IMR-90 (cell line): ENCODE measurements at regions not wholly inside any gene's neighbourhood (a gene's known extent, or its start where the extent isn't known, plus 50 kb on each side); places are given as distances from the start of the nearest gene placed in this dataset.

Experiments used
- ATAC-seq: fragments of 200-7000 bp; cut with Tn5 transposase; 2 replicates; pipeline ENCODE4 v1.9.1; 2020; ENCODE audit warnings: low read depth, mild to moderate bottlenecking, moderate library complexity
- BruUV-seq: library from RNA; stranded (reverse); fragments of 400-500 nt; replicated peaks from 2 replicates; lab custom pipeline; 2021; lab: Mats Ljungman, UMichigan
- CTCF ChIA-PET: fragments of 300-600 bp; formaldehyde crosslinking; extraction: SDS; loops from one replicate; lab custom pipeline; 2021; ENCODE audit warnings: antibody characterized with exemption; lab: Yijun Ruan, JAX
- POLR2A ChIA-PET: fragments of 300-600 bp; sonication (Branson Sonifier 250); formaldehyde crosslinking; loops from one replicate; lab custom pipeline; 2022; ENCODE audit warnings: antibody characterized with exemption; ENCODE audit not compliant: unreplicated experiment; lab: Charles Lee
- DNase-seq: peaks from one replicate; pipeline ENCODE4 v3.0.0; 2013
- H2AFZ ChIP-seq: replicated peaks from 2 replicates; pipeline ENCODE3; 2013; ENCODE audit warnings: low read length, mild to moderate bottlenecking; ENCODE audit not compliant: poor library complexity
- H2AK5ac ChIP-seq: 2 replicates; pipeline ENCODE4 v1.6.1; 2013; ENCODE audit warnings: low read depth, low read length, inconsistent platforms
- H2AK9ac ChIP-seq: replicated peaks from 2 replicates; pipeline ENCODE3; 2013; ENCODE audit warnings: mild to moderate bottlenecking, low read depth, low read length, moderate library complexity; ENCODE audit not compliant: poor library complexity
- H2BK120ac ChIP-seq: 2 replicates; pipeline ENCODE4 v1.6.1; 2013; ENCODE audit warnings: low read depth, low read length, inconsistent platforms
- H2BK15ac ChIP-seq: 3 replicates; pipeline ENCODE4 v1.6.1; 2013; ENCODE audit warnings: low read depth, low read length, inconsistent platforms
- H2BK20ac ChIP-seq: 2 replicates; pipeline ENCODE4 v1.6.1; 2013; ENCODE audit warnings: low read depth, mild to moderate bottlenecking, inconsistent platforms, low read length, moderate library complexity
- H2BK5ac ChIP-seq: 2 replicates; pipeline ENCODE4 v1.6.1; 2013; ENCODE audit warnings: mild to moderate bottlenecking, low read depth, low read length, inconsistent platforms; ENCODE audit not compliant: poor library complexity, severe bottlenecking
- H3K14ac ChIP-seq: replicated peaks from 2 replicates; pipeline ENCODE4 v1.6.1; 2013; ENCODE audit warnings: low read depth, low read length, inconsistent platforms
- H3K18ac ChIP-seq: 2 replicates; pipeline ENCODE4 v1.6.1; 2013; ENCODE audit warnings: low read depth, low read length, control low read depth
- H3K23ac ChIP-seq: 2 replicates; pipeline ENCODE4 v1.6.1; 2013; ENCODE audit warnings: low read depth, low read length, inconsistent platforms
- H3K27ac ChIP-seq: 2 replicates; pipeline ENCODE4 v1.5.1; 2013; ENCODE audit warnings: mild to moderate bottlenecking, control low read depth, low read length; ENCODE audit not compliant: insufficient read depth
- H3K27me3 ChIP-seq: 2 replicates; pipeline ENCODE4 v1.6.1; 2013; ENCODE audit warnings: low read length; ENCODE audit not compliant: control insufficient read depth, insufficient read depth
- H3K36me3 ChIP-seq: 2 replicates; pipeline ENCODE4 v1.6.1; 2013; ENCODE audit warnings: low read length, mixed read lengths; ENCODE audit not compliant: control insufficient read depth, insufficient read depth
- H3K4ac ChIP-seq: 2 replicates; pipeline ENCODE4 v1.6.1; 2013; ENCODE audit warnings: low read depth, low read length, inconsistent platforms
- H3K4me1 ChIP-seq: 2 replicates; pipeline ENCODE4 v1.6.1; 2013; ENCODE audit warnings: low read length, mixed read lengths; ENCODE audit not compliant: control insufficient read depth, insufficient read depth
- H3K4me2 ChIP-seq: 2 replicates; pipeline ENCODE4 v1.6.1; 2013; ENCODE audit warnings: low read depth, mild to moderate bottlenecking, control low read depth, low read length, moderate library complexity
- H3K4me3 ChIP-seq: 2 replicates; pipeline ENCODE4 v1.5.1; 2013; ENCODE audit warnings: low read depth, mild to moderate bottlenecking, control low read depth, low read length, moderate library complexity; ENCODE audit not compliant: insufficient read depth
- H3K56ac ChIP-seq: 2 replicates; pipeline ENCODE4 v1.6.1; 2013; ENCODE audit warnings: low read length, inconsistent platforms; ENCODE audit not compliant: insufficient read depth; ENCODE audit errors: extremely low read depth
- H3K79me1 ChIP-seq, 2 experiments: 2 replicates each; pipeline ENCODE4 v1.6.1; 2013; ENCODE audit warnings: low read length in 2 of 2, inconsistent platforms in 1 of 2, low read depth in 1 of 2
- H3K9ac ChIP-seq: 2 replicates; pipeline ENCODE4 v1.6.1; 2013; ENCODE audit warnings: low read depth, low read length, control low read depth
- H3K9me1 ChIP-seq: 2 replicates; pipeline ENCODE4 v1.6.1; 2013; ENCODE audit warnings: low read length, inconsistent platforms; ENCODE audit not compliant: insufficient read depth
- H3K9me3 ChIP-seq: 2 replicates; pipeline ENCODE4 v1.6.1; 2013; ENCODE audit warnings: low read length; ENCODE audit not compliant: control insufficient read depth, insufficient read depth
- H4K20me1 ChIP-seq: 2 replicates; pipeline ENCODE4 v1.6.1; 2013; ENCODE audit warnings: low read length, inconsistent platforms; ENCODE audit not compliant: insufficient read depth
- H4K5ac ChIP-seq: 2 replicates; pipeline ENCODE4 v1.6.1; 2013; ENCODE audit warnings: mild to moderate bottlenecking, low read depth, low read length, control low read depth
- H4K8ac ChIP-seq, 2 experiments: 2 replicates each; pipeline ENCODE4 v1.6.1; 2013; ENCODE audit warnings: low read depth in 2 of 2, low read length in 2 of 2, control low read depth in 1 of 2, inconsistent platforms in 1 of 2
- H4K91ac ChIP-seq: 2 replicates; pipeline ENCODE4 v1.6.1; 2013; ENCODE audit warnings: low read depth, low read length, inconsistent platforms; ENCODE audit not compliant: insufficient read depth
- BHLHE40 ChIP-seq: fragments of 150-350 bp; IDR thresholded peaks from 2 replicates; pipeline ENCODE4 v1.6.1; 2016; ENCODE audit warnings: mild to moderate bottlenecking, low read depth, low read length
- CEBPB ChIP-seq: IDR thresholded peaks from 2 replicates; pipeline ENCODE4 v1.6.1; 2012; ENCODE audit warnings: low read depth, low read length, improper control_type of control experiment
- CHD1 ChIP-seq: IDR thresholded peaks from 2 replicates; pipeline ENCODE4 v1.6.1; 2012; ENCODE audit warnings: low read depth, low read length, improper control_type of control experiment
- FOS ChIP-seq: fragments of 150-350 bp; IDR thresholded peaks from 2 replicates; pipeline ENCODE4 v1.6.1; 2016; ENCODE audit warnings: low read depth, low read length
- MAFK ChIP-seq: IDR thresholded peaks from 2 replicates; pipeline ENCODE4 v1.6.1; 2012; ENCODE audit warnings: low read depth, low read length, improper control_type of control experiment
- MAZ ChIP-seq: IDR thresholded peaks from 2 replicates; pipeline ENCODE4 v1.6.1; 2012; ENCODE audit warnings: low read depth, mild to moderate bottlenecking, low read length, improper control_type of control experiment, moderate library complexity, borderline replicate concordance
- MXI1 ChIP-seq: IDR thresholded peaks from 2 replicates; pipeline ENCODE4 v1.6.1; 2012; ENCODE audit warnings: low read depth, mild to moderate bottlenecking, low read length, moderate library complexity, borderline replicate concordance
- NFE2L2 ChIP-seq: fragments of 150-350 bp; IDR thresholded peaks from 2 replicates; pipeline ENCODE4 v1.6.1; 2016; ENCODE audit warnings: low read depth, mild to moderate bottlenecking, low read length
- POLR2A ChIP-seq: IDR thresholded peaks from 2 replicates; pipeline ENCODE4 v1.6.1; 2012; ENCODE audit warnings: mild to moderate bottlenecking, low read depth, low read length
- RAD21 ChIP-seq: IDR thresholded peaks from 2 replicates; pipeline ENCODE4 v1.6.1; 2012; ENCODE audit warnings: low read length, improper control_type of control experiment
- RCOR1 ChIP-seq: IDR thresholded peaks from 2 replicates; pipeline ENCODE4 v1.6.1; 2012; ENCODE audit warnings: mild to moderate bottlenecking, low read length, improper control_type of control experiment; ENCODE audit not compliant: insufficient replicate concordance
- RFX5 ChIP-seq: IDR thresholded peaks from 2 replicates; pipeline ENCODE4 v1.8.0; 2012; ENCODE audit warnings: low read depth, mild to moderate bottlenecking, low read length, moderate library complexity
- SMC3 ChIP-seq: fragments of 150-350 bp; IDR thresholded peaks from 2 replicates; pipeline ENCODE4 v1.6.1; 2016; ENCODE audit warnings: low read depth, mild to moderate bottlenecking, antibody characterized with exemption, low read length, moderate library complexity
- USF2 ChIP-seq: fragments of 150-350 bp; IDR thresholded peaks from 2 replicates; pipeline ENCODE4 v1.6.1; 2017; ENCODE audit warnings: mild to moderate bottlenecking, antibody characterized with exemption, low read length, low read depth
- WGBS, 2 experiments: methylation state at CpG; one replicate each; pipeline versions ENCODE4 v1.1.5 to v1.1.7; 2013; ENCODE audit warnings: missing lambda C conversion rate in 2 of 2; ENCODE audit not compliant: insufficient read length in 1 of 2; ENCODE audit errors: extremely low coverage in 2 of 2; 5-methylcytosine and 5-hydroxymethylcytosine counted together
- dilution Hi-C: fragments of 300-500 bp; cut with HindIII; formaldehyde crosslinking; loops from one replicate; pipeline ENCODE4 v1.14.3; 2018; ENCODE audit warnings: low sequenced_read_pairs; ENCODE audit not compliant: unreplicated experiment
- in situ Hi-C: fragments of 300-500 bp; cut with MboI; formaldehyde crosslinking; loops from 3 replicates; pipeline ENCODE4 v1.14.3; 2019; ENCODE audit warnings: low sequenced_read_pairs, inconsistent platforms, mixed read lengths
- intact Hi-C: fragments of 100-400 bp; cut with micrococcal nuclease; formaldehyde crosslinking; loops from 2 replicates; pipeline ENCODE4 v1.10.0; 2022
- TF ChIP-seq, protein P1 (sequence below): fragments of 150-350 bp; IDR thresholded peaks from 2 replicates; pipeline ENCODE4 v1.6.1; 2016; ENCODE audit warnings: low read depth, mild to moderate bottlenecking, low read length, moderate library complexity, borderline replicate concordance
- TF ChIP-seq, protein P2 (sequence below): conservative IDR thresholded peaks from 2 replicates; pipeline ENCODE4 v1.5.1; 2012; ENCODE audit warnings: mild to moderate bottlenecking, low read depth, low read length, improper control_type of control experiment

DNA sequence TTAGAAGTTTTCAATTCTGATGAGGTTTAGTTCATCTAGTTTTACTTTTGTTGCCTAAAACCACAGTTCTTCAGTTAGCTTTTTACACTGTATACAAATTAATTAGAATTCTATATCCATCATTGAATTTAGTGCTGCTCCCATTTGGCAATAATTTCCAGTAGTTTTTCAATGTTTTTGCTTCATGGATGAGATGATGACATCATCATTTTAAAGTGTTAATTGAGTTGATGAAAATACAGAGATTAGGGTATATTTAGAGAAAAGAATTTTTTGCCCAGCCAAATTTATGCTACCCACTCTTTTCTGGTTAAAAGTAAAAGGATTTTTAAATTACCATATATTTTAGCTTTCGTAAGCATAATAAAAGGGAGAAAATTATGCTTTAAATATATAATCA is 323.8 kb downstream of the TMEM167A start:
- Histone ChIP-seq H3K79me1 (no peaks in the 10 kb centered on the region), H3K9ac (no peak overlapping the region)
- TF ChIP-seq NFE2L2 (no peak), BHLHE40 (no peak), MAFK (no peak), CHD1 (no peak), MAZ (no peak), FOS (no peak), USF2 (no peak), RAD21 (no peak), SMC3 (no peak), RCOR1 (no peak), CEBPB (no peak), MXI1 (no peak), POLR2A (no peak), RFX5 (no peak)
- TF ChIP-seq, protein P1, sequence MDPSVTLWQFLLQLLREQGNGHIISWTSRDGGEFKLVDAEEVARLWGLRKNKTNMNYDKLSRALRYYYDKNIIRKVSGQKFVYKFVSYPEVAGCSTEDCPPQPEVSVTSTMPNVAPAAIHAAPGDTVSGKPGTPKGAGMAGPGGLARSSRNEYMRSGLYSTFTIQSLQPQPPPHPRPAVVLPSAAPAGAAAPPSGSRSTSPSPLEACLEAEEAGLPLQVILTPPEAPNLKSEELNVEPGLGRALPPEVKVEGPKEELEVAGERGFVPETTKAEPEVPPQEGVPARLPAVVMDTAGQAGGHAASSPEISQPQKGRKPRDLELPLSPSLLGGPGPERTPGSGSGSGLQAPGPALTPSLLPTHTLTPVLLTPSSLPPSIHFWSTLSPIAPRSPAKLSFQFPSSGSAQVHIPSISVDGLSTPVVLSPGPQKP = no peak
- TF ChIP-seq, protein P2, sequence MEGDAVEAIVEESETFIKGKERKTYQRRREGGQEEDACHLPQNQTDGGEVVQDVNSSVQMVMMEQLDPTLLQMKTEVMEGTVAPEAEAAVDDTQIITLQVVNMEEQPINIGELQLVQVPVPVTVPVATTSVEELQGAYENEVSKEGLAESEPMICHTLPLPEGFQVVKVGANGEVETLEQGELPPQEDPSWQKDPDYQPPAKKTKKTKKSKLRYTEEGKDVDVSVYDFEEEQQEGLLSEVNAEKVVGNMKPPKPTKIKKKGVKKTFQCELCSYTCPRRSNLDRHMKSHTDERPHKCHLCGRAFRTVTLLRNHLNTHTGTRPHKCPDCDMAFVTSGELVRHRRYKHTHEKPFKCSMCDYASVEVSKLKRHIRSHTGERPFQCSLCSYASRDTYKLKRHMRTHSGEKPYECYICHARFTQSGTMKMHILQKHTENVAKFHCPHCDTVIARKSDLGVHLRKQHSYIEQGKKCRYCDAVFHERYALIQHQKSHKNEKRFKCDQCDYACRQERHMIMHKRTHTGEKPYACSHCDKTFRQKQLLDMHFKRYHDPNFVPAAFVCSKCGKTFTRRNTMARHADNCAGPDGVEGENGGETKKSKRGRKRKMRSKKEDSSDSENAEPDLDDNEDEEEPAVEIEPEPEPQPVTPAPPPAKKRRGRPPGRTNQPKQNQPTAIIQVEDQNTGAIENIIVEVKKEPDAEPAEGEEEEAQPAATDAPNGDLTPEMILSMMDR = no peak

More for the DNA sequence above, 323.8 kb downstream of the TMEM167A start:
- Histone ChIP-seq H2BK5ac (no peak overlapping the region), H4K8ac (no peak overlapping the region), H3K4me1 (no peaks in the 10 kb centered on the region), H2BK120ac (no peak overlapping the region), H3K27me3 (0 out of 2 replicates have a peak, but pooled peaks cover 2% of the 10 kb centered on the region), H2BK20ac (no peak overlapping the region), H4K5ac (no peak overlapping the region), H3K27ac (no peak overlapping the region), H3K18ac (no peak overlapping the region), H2AK9ac (no peak overlapping the region), H2AK5ac (no peak overlapping the region), H4K20me1 (no peaks in the 10 kb centered on the region), H3K56ac (no peak overlapping the region), H3K9me3 (no peaks in the 10 kb centered on the region), H3K4me2 (no peak overlapping the region), H4K91ac (no peak overlapping the region), H2AFZ (no peak overlapping the region), H3K23ac (no peak overlapping the region), H3K36me3 (no peaks in the 10 kb centered on the region), H3K9me1 (no peaks in the 10 kb centered on the region), H3K14ac (no peak overlapping the region), H2BK15ac (no peak overlapping the region), H3K4ac (no peak overlapping the region), H3K4me3 (no peak overlapping the region)
- in situ Hi-C loops = no loop called here
- dilution Hi-C loops = no loop called here
- no CpG with 5 or more reads among the region's 1 CpG for WGBS, 2 experiments
- ChIA-PET CTCF (no interaction called here), POLR2A (interaction anchor here (0.6 kb wide), 1 partner anchor 146 kb away, joined by 4 read pairs; no protein-coding TSS in a partner anchor)
- intact Hi-C loops = no loop called here
- no peak for ATAC-seq
- no peak for DNase-seq
- BruUV-seq = no TSS peak
